Stimulated activated CD8-positive, alpha-beta memory T cell treated with anti-CD3 and anti-CD28 coated beads, Interleukin-15, amount 100 ng/mL, for 1 hour (primary cell): ENCODE measurements at regions not wholly inside any gene's neighbourhood (a gene's known extent, or its start where the extent isn't known, plus 50 kb on each side); places are given as distances from the start of the nearest gene placed in this dataset.
"Not testable (repeated sequence)": the region's sequence is repeated elsewhere in the genome, so short reads cannot be mapped to it uniquely, and the experiment has no call there.

Source experiments
- DNase-seq: peaks from one replicate; pipeline ENCODE4 v3.0.0-alpha.2; 2020; ENCODE audit warnings: low read depth

DNA sequence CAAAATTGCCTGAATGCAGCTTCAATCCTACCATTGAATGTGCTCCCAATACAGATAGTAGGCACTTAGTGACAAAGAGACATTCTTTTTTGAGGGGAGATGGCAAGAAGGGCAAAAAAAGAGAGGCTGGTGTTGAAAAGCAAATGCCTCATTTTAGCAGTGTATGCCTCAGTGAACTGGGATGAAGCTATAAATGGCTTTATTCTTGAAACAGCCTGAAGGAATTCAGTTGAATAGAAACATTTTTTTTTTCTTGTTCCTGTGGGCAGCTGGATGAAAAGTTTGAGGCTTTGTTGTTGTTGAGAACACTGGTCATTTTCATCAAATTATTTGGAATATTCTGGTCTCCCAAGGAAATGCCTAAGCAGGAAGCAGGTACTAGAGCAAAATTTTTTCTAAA lies 228.9 kb downstream of the RNF144A start:
- DNase-seq = no peak

DNA sequence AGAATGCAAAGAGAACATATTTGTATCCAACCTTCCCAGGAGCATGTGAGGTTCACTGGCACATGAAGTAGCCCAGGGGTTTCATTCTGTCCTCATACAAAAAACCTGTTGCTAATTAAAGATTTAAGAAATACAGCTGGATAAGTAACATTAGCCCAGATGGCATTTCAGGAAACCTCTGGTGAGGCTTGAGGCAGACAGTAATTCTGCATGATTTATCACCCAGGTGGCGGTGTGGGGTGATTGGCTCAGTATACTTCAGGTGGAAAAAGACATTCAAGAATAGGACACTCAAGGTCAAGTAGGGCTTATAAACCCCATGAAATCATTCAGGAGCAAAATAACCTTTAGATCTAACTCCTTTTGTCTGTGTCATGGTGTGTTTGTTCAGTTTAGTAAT lies 237.4 kb downstream of the RNF144A start:
- DNase-seq = no peak

DNA sequence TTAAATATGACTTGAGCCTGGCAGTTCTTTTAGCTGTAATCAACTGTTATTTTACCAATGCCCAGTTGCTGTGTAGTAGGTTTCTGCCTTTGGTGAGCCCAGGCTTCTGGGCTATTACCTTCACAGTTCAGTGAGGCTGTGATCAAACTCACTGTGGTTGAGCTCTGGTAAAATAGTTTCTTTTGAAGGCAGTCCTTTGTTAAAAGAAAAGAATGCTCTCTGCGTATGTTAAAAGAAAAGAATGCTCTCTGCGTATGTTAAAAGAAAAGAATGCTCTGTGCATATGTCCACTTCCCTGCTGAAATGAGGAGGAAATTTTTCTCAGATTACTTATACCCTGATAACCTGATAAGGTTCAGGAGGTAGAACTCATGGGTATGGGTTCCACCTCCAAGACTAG lies 244.3 kb downstream of the RNF144A start:
- DNase-seq = no peak

DNA sequence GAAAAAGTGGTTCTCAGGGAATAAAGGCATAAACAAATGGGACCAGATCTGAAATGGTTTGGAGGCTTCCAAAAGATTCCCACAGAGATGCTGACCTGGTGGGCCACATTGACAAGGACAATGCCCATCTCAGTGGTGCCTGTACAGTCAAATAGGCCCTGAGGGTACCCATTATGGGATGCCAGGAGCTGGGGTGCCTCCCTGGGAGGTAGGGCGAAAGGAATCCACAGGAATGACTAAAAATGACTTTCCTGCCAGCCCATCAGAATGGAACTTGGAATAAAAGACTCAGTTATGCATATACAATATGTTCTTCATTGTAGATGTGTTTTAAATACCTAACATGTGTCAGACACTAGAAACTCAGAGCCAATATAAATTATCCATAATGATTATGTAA lies 248.5 kb downstream of the RNF144A start:
- no peak for DNase-seq

DNA sequence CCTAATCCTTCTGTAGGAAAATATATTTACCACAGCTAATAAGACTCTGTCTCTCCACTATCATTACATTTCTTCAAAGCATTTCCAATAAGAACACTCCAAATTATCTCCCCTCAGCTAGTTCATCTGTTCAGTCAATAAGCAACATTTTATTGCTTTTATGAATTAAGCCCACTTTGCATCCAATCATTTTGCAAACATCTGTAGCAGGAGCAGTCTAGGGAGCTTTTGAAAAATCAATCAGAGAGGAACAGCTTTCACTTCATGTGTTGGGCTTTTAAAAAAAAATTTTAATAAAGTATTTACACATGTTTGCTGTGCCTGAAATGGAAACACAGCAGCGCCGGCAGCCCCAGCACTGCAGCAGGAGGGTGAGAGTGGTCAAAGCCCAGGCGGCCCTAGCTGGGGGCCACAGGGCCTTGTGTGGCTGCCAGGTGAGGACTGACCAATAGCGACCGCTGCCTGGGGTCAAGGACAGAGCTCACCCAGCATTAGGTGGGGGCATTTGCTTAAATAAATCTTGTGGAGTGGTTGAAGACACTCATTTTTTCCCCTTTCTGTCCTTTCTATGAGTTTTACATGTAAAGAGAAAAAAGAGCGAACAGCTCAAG lies 250.7 kb downstream of the RNF144A start:
- DNase-seq = no peak

DNA sequence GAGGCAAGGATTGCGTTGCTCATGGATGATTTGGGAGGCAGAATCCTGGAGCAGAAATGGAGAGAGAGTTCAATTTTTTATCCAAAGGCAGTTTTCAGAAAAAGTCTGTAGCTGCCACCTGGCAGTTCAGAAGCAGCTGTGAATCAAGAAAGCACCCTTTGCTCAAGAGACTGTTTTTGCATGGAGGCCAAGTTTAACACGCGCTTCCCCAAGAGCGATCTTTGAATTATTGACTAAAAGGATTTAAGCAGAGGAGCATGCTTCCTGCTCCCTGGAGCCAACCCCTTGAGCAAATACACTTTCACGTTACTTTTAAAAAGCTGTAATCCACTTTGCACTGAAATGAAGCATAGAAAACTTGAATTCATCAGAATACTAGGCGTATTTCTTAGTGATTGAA lies 252.4 kb downstream of the RNF144A start:
- no peak for DNase-seq

DNA sequence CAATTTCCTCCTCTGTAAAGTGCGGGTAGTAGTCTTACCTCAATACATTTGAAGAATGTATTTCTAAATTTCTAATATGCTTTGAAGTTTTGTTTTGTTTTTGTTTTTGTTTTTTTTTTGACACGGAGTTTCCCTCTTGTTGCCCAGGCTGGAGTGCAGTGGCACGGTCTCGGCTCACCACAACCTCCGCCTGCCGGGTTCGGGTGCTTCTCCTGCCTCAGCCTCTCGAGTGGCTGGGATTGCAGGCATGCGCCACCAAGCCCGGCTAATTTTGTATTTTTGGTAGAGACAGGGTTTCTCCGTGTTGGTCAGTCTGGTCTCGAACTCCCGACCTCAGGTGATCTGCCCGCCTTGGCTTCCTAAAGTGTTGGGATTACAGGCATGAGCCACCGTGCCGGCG lies 261.8 kb downstream of the RNF144A start:
- DNase-seq = not testable (repeated sequence)

DNA sequence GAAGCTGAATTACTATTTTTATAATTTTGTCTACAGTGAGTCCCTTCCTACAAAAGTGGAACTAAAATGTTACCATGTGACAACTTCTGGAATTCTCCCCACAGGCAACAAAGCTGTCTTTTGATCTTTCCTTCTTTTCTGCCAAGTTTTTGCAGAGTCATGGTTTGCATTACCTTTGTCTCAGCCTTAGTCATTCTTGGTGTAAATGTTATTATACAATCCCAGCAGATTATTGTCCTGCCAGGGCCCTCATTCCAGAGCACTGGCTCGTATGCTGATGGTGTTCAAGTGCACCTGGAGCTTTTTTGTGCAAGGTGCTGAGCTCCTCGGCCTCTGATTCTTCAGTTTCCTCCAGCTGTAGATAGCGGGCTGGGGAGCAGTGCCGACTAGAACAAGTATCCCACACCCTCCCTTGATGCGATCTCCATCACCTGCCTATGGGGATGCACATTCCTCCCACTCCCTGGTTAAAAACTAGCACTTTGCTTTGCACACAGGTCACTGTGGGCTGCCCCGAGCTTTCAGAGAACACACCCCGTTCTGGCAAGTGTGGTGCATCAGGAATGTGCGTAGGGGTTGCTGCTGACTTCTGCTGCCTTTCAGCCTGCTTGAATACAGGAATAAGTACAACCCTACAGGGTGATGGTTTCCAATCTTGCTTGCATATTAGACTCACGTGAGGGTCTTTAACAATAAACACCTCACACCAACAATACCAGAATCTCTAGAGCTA lies 263.6 kb downstream of the RNF144A start:
- no peak for DNase-seq

DNA sequence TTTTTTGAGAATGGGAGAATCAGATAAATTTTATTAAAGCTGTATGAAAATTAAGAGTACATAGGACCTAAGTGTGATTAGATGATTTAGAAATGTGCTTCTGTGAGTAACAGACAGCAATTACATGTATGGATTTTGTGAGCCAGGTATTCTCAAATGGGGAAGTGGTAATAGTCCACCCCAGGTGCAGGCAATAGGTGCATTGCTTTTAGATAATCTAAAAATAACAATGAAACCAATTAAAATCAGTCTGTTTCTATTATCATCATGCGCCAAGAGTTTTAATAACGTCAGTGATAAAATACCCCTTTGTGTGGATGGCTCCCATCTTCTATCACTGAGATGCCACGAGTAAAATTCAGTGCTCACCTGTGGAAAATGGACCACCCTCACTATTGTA lies 265.3 kb downstream of the RNF144A start:
- no peak for DNase-seq

DNA sequence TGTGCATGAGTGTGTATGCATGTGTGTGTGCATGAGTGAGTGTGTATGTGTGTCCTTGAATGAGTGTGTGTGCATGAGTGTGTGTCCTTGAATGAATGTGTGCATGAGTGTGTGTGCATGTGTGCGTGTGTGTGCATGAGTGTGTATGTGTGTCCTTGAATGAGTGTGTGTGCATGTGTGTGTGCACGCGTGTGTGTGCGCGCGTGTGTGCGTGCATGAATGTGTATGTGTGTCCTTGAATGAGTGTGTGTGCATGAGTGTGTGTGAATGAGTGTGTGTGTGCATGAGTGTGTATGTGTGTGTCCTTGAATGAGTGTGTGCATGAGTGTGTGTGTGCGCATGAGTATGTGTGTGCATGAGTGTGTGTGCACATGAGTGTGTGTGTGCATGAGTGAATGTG lies 271.9 kb downstream of the RNF144A start:
- DNase-seq = no peak

DNA sequence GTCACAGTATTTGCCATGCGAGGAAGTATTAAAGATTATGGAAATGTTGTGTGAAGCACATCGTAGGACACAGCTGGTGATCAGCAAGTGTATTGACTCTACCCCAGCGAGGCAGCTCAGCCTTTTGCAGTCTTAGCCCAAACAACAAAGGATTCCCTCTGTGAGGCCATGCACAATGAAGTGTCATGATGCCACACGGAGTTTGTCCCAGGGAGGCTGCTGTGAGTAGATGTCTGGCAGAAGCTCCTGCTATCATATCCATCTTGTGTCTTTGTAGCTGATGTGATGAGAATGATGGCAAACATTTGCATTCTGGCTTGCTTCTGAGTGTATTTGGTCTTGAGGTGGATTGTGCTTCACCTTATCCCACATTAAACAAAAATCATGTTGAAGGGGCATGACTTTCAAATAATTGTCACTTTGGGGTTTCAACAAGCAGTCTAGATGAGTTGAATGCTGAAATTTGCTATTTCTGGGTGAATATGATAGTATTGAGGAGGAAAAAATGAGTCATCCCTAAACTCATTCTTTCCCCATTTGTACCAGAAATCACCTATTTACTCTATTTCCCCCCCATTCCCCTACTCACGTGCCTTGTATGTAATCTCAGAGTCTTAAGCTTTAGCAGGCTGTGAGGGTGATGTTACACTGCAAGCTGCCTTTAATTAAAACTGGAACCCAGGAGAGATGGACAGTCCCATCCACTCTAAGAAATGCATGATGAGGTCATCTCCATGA lies 273.5 kb downstream of the RNF144A start:
- DNase-seq = no peak

DNA sequence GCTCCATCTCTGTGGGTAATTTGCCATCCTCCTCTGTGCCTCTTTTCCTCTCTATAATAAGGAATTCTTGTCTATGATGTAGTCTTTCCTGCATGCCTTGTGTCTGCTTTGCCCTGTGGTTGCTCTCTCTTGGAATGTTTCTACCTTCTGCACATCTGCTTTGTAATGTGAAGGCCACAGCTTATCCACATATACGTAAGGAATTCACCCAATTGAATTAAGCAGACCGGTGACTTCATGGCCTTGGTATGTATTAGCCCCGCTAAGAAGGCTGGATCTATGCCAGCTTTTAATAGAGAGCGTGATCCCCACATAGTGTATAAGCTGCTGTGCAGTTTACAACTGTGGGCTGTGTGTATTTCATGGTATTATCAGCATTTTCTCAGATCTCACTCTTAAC lies 274.7 kb downstream of the RNF144A start:
- DNase-seq = no peak

DNA sequence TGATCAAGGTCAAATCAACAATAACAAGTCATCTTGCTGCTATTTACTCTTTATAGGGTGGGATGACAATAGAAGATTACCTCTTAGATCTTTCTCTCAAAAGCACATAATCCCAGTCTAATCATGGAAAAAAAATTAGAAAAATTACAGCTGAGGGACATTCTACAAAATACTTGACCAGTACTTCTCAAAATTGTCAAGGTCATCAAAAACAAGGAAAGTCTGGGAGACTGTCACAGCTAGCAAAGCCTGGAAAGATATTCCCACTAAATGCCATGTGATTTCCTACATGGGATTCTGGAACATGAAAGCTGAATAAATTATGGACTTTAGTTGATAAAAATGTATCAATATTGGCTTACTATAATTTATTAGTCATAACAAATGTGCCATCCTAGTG lies 276.2 kb downstream of the RNF144A start:
- no peak for DNase-seq

DNA sequence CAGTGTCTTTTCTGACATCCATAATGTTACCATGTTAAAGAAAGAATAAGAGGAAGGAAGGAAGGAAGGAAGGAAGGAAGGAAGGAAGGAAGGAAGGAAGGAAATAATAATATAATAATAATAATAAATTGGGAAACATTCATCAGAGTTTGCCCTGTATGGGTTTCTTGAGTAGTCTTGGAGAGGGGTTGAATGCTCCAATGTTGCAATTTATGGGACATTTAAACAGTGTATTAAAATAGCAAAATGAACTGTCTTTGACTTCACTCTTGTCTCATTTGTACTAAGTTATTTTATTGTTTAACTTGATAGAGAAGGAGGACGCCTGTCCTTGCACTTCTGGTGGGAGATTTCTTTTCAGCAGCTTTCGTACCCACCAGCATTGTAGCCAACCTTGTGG lies 277.7 kb downstream of the RNF144A start:
- no peak for DNase-seq

DNA sequence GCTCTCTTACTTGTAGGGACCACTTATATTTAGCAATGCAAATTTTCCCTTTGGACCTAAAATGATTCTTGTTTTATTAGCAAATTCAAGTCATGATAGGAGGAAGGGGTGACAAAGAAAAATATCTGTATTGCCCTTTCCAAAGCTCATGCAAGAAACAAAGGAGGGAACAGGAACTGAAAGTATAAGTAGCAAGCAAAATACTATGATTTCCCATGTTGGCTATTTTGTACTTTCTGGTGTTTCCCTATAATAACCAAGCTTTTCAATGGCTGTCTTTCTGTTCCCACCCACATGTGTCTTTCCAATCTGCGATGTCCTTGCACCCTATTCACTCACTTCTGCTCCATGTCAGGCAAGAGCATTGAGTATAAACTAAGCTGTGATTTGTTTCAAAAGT lies 279.7 kb downstream of the RNF144A start:
- no peak for DNase-seq

DNA sequence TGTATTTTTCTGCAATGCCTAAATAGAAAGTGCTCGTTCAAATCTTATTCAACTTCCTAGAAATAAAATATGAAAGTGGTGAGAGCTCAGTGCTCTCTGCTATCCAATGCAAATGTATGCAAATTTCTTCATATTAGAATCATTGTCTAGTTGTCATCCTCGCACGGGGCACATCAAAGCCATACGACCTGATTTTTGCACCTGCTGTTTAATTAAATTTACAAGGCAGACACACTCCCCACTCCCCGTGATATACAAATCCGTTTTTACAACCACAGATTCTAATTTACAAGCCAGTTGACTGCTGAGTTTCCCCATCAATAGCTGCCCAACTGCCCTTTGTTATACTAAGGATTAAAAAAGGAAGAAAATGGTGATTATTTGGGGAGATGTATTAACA lies 284.6 kb downstream of the RNF144A start:
- no peak for DNase-seq

DNA sequence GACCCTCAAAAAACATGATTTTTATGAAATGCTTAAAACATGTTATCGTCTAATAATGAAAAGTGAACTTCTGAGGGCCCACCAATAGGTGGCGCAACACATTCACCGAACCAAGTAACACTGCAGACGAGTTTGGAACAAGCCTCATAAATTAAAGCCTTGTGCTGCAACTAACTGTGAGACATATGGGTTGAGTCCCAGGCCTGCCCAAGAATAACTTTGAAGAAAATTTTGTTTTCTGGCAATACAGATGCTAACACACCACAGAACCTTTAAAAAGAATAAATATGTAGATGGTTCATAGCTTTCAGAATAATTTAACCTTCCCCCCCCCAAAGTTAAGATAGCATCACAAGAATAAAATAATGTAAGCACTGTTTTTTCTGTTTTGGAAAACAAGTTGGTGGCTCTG lies 285.9 kb downstream of the RNF144A start:
- peak; percentile 26 for DNase-seq

DNA sequence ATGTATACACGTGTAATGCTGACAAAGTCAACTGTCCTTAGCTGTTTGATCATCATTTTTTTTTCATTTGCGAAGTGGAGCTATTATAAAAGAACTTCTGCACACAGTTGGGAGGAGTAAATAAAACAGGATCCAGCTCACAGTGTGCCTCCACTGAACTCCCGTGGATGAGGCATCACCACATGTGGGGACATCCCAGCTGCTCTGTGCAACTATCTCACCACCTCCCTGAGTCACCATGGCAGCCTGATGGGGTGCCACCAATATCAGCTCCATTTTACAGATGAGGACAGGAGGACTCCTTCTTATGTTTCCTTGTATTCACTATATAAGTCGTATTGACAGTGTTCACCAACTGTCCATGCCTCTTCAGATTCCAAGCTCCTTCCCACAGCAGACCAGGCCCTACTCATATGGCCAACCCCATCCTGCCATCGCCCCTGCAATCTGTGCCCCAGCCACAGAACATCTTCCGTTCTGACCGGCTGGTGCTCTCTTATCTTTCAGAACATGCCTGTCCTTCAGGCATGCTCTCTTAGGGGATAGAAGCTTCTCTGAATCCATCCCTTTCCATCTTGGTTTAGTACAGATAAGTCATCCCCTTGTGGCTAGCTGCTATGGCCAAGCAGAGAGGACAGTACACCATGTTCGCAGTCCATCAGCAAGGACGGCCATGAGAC lies 288.1 kb downstream of the RNF144A start:
- DNase-seq = no peak

DNA sequence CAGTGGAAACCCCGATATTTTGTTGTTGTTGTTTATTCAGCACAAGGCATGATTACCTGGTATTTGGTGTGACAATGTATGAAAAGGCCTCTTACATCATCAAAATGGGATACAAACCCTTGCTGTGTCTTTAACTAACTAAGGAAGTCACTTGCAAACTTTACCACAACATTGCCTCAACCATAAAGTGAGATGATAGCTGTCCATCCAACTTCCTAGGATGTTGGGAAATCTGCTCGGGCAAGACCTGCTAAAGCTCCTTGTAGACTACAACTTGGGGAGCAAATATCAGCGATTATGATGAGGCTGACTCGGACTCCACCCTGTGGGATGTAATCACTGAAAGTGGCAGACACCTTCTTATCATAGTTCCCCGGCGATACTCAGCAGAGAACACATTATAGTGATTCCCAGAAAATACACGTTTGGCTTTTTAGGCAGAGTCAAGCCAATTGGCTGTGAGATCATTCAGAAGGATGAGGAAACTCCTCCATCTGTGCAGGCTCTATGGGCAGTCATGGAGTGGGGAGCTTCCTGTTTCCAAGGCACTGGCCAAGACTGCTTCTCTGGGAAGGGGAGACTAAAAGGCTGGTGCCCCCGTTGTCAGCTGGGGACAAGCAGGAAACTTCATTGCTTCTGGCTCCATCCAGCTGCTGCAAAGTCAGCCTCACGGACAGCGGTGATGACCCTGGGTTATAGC lies 289.0 kb downstream of the RNF144A start:
- no peak for DNase-seq

DNA sequence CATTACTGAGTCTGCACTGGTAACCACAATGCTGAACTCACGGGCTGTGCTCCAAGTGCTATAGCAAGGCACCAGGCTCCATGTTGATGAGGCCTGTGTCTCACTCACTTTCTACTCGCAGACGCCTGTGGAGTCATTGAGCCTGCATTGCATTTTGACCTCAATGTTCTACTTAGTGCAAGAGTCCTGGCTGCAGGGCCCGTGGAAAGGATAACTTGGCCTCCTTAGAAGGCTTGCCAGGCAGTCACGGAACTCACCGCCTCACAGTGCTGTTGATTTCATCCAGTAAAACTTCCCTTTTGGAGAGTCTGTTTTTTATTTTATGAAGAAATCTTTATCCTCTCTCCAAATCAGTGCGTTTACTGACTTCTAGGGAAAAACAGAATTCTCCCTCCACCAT lies 290.4 kb downstream of the RNF144A start:
- DNase-seq = no peak

DNA sequence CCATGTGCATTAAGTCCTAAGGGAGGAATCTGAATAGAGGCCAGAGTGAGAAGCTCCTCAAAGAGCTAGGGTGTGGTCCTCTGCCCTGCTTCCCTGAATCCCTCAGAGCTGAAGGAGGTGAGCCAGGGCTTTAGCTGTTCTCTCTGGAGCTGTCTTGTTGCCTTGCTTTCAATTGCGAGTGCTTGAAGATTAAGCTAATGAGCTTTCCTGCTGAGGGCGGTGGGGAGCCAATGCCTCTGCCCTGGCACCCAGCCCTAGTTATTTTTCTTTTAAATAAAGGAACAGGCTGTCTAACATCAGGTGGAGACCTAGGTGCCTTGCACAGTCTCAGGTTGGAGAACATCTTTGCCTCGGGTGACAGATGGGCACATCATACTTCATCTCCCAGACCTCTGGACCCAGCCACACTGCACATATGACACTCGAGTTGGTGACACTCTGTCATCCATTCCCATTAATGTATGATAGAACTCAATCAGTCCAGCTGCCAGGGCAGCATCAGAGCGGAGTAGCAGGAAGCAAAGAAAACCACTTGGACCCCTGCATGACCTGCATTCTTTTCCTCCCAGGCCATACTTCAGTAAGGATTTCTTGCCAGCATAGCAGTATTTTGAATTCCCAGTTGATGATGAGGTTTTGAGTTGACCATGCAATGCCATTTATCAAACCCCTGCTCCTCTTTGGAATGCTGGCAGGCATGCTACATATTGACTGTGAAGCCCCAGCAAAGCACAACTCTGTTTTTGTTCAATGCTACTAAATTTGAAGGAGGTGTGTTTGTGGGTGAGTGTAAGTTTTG lies 292.7 kb downstream of the RNF144A start:
- DNase-seq = no peak
